GM19395 (cell line): ENCODE measurements at regions not wholly inside any gene's neighbourhood (a gene's known extent, or its start where the extent isn't known, plus 50 kb on each side); places are given as distances from the start of the nearest gene placed in this dataset.

ENCODE experiments used
- ATAC-seq: cut with Tn5 transposase; IDR thresholded peaks from one replicate; pipeline ENCODE4 v1.9.1; 2021; ENCODE audit warnings: mild to moderate bottlenecking, moderate library complexity; ENCODE audit not compliant: unreplicated experiment

GRCh38 chr10:78356291-78356900 lies 322.7 kb downstream of the RPS24 start:
- no peak for ATAC-seq

DNA sequence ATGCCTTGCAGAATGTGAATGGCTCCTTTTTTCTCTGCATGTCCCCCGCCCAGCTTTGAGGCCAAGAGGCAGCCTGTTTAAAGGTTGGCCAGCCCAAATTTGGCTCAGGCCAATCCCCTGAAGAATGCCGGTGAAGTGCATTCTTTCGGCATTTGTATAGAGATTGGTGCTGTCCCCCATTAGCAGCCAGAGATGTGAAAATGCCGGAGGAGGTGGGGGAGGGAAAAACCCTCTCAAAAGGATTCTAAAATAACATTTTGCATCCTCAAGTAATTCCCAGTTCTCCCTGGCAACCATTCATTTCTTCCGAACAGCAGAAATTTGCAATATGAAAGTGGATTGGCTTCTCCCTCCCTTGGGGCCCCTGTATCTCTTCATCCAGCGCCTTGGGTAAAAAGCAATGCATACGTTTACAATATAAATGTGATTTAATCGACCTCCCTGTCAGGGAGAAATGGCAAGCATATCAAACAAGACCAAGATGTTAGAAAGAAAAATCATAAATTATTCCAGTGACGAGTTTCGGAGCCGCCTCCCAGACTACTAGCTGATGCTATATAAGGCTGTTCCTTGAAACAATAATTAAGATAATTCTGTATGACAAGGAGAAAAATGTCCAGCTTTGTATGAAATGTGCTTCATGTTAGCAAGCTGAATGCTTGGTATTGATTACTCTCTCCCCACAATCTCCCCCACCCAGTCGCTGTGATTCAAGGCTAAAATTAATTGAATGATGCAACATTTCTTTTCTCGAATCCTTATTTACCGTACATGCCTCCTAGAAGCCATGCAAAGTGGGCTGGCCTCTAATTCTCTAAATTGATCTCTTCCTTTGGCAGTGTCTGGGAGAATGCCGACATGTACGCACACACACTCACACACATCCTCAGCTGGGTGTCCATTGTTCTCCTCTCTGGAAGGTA lies 323.7 kb downstream of the RPS24 start:
- no peak for ATAC-seq

DNA sequence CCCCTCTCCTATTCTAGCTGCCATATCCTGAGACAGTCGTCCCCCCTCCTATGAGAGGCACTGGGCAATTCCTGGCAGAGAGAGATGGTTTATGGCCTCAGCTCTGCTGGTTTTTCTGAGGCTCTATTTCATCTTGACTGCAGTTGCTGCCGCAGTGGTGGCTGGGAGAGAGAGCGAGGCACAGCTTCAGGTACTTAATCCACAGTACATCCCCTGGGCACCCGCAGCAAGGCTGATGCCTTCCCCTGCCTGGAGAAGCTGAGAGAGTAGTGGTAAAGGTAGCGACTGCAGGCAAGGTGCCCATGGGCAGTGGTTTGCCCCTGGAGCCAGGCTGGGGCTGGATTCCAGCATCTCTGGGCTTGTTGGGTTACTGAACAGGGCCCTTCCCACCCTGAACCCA lies 324.7 kb downstream of the RPS24 start:
- no peak for ATAC-seq

- ATAC-seq: no peak
These were observed 325.3 kb downstream of the RPS24 start for GRCh38 chr10:78358982-78359381.

DNA sequence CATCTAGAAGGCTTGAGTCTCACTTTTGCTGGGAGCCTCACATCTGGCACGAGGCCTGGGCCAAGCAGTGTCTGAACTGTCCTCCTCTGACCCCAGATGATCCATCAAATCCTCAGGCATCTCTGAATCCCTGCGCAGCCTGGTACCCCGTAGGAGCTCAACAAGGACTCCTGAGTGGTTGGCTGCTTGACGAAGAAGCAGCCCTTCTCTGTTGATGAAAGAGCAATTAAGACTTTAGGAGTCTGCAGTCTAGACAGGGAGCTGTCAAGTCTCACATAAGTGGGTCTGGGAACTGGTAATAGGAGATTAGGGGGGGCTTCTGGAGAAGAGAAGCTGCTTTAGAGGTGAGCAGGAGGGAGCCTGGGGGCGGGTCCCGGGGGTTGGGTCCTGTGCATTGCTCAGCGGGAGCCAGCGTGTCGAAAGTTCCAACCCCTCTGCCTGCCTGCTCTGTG lies 326.0 kb downstream of the RPS24 start:
- no peak for ATAC-seq

GRCh38 chr10:78360284-78360683 lies 326.6 kb downstream of the RPS24 start:
- no peak for ATAC-seq

- no peak for ATAC-seq
These were observed 327.4 kb downstream of the RPS24 start for GRCh38 chr10:78361031-78361430.

DNA sequence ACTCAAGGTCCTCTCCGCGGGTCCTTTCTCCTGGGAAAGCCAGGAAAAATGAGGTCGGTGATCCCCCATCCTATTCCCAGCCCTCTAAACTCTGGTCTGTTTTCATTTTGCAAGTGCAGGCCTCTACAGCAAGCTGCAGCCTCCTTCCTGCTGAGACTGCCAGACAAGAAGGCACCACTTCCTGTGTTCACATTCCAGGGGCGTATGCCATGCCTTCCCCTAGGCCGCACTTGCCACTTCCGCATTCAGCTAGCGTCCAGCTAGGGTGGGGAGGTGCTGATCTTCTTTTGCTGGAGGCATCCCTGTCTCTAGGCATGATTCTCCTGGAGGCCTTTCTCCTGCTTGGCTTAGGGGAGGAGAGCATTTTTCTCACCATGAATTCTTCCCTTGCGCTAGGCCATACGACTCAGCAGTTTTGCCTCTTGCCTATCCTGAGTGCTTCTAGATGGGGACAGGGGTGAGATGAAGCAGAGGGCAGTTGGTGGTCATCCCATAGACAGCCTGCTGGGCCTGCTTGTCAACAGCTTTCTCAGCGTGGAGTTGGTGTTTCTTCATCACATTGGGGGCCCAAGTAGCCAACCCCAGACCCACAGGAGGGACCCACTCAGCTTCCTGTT lies 328.9 kb downstream of the RPS24 start:
- ATAC-seq: no peak

- no peak for ATAC-seq
These were observed 329.5 kb downstream of the RPS24 start for GRCh38 chr10:78363190-78363589.

DNA sequence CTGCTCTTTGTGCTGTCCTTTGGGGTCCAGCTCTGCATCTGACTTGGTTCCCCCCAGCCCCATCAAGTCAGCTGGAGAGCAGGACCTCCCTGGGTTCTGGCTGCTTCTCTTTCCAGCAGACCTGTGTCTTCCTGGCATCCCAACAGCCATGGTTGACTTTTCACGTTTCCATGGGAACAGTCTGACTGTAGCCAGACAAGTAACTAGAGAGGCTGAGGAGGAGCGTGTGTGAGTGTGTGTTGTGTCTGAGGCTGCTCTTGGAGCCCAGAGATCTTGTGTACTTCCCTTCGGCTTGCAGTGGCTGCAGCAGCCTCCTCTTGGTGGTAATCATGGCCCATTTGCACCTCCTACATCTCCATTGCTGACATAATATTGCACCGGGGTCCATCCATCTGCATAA lies 332.0 kb downstream of the RPS24 start:
- ATAC-seq: no peak

- ATAC-seq: no peak
These were observed 333.2 kb downstream of the RPS24 start for GRCh38 chr10:78366663-78367411.

GRCh38 chr10:78367751-78368150 lies 334.1 kb downstream of the RPS24 start:
- no peak for ATAC-seq

GRCh38 chr10:78371136-78371535 lies 337.5 kb downstream of the RPS24 start:
- no peak for ATAC-seq

DNA sequence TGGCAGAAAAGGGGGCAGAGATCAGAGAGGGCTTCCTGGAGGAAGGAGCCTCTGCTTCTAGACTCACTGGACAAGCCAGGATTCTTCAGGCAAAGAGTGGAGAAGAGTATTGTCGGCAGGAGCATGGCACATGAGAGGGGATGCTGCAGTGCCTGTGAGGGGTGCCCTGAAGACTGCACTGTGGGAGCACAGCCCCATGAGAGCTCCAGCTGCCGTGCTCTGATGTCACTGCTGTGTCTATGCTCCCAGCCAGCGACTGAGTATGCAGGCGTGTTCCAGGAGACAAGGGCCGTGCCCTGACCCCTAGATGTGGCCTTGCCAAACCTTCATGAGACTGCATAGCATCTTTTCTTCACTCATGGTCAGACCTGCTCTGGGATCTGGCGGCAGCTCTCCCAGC lies 339.1 kb downstream of the RPS24 start:
- ATAC-seq: no peak

DNA sequence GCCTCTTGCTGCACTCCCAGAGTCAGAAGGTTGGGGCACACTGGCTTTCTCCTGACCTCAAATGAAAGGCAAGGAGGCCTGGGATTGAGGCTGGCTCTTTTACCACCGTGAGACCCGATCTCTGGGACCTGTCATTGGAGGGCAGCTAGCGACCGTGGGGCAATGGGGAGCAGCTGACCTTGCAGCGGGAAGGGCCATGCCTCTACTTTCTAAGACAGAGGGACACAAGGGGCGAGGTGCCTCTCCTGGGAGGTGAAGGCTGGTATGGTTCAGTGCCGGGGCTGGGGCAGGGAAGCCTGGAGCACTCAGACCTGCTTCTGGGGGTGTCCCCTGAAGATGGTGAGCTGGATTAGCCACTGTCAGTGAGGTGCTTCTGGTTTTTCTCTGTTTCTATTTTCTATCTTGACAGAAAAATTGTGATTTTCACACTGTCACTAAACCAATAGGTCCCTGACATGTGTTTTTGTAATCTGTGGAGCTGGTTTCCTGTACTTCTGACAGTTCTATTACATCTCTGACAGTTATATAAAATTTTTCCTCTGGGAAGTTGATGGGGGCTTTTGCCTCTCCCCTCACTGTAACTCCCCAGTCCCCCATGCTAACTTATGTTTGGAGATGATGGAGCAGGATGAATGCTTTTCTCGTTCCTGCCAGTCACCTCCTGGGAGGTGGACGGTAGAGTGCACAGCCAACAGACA lies 340.8 kb downstream of the RPS24 start:
- ATAC-seq: no peak

DNA sequence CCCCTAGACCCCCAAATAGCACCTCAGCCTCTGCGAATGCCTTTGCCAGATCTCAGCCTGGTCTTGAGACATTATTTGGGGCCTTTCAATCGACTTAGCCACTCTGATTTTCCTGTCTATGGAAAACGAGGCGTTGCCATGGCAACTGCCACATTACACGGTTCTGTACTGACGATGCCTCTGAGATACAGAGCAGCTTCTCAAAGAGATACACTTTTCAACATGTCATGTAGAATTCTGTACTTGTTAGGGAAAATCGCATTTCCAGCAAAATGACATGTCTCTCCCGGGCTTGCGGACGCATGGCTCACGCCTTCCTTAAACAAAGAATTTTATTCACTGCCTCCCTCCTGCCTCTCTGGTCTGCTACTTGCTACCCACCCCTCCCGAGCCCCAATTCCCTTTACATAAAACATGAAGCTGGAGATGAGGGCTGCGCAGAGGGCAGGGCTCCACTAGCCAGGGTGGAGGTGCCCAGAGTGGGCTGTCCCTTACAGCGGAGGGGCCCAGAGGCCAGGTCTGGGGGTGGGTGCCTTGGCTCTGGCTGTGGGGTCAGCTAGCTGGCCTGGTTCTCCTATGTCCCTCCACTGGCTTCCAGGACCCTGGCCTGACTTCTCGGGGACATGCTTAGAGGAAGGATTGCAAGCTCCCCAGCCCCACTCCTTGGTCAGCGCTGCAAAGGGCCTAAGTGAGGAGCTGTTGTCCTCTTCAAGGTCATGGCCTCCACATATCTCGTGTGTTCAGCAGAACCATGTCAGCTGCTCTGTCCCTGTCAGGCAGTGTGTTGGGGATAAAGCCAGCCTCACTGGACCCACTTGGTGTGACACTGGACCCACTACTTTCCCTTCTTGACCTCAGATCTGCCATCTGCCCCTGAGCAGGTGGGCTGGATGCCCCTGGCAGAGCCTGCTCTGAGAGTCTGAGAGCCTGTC lies 342.5 kb downstream of the RPS24 start:
- ATAC-seq: no peak

DNA sequence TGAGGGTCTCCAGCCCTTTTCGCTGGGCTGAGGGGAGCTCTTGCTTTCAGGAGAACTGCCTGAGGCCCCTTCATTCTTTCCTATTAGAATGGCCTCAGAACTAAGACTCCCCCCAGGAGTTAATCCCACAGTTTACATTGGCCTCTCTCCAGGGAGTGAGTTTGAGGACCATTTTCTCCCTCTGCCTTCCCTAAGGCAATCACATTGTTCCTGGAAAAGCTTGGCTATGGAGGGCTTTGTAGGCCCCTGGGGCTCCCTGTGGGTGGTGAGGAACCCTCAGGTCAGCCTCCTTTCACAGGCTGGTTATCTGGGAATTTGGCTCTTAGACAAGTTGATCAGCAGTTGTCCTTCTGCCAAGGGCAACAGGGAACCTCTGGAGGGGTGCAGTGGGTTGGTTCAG lies 343.7 kb downstream of the RPS24 start:
- ATAC-seq: no peak

- ATAC-seq: no peak
These were observed 344.5 kb downstream of the RPS24 start for GRCh38 chr10:78378192-78378591.

GRCh38 chr10:78381107-78381506 lies 347.4 kb downstream of the RPS24 start:
- ATAC-seq: no peak
